Limb (tissue), 2 donors: ENCODE measurements at regions not wholly inside any gene's neighbourhood (a gene's known extent, or its start where the extent isn't known, plus 50 kb on each side); places are given as distances from the start of the nearest gene placed in this dataset.
A peak's percentile ranks its signal among the peaks of the same experiment; 100 is the strongest.
"Not testable (repeated sequence)": the region's sequence is repeated elsewhere in the genome, so short reads cannot be mapped to it uniquely, and the experiment has no call there.

Experiments
- DNase-seq, 2 donors: peaks; one replicate each; pipeline ENCODE4 v3.0.0-alpha.2; 2016; ENCODE audit errors: extremely low spot score in 2 of 2

DNA sequence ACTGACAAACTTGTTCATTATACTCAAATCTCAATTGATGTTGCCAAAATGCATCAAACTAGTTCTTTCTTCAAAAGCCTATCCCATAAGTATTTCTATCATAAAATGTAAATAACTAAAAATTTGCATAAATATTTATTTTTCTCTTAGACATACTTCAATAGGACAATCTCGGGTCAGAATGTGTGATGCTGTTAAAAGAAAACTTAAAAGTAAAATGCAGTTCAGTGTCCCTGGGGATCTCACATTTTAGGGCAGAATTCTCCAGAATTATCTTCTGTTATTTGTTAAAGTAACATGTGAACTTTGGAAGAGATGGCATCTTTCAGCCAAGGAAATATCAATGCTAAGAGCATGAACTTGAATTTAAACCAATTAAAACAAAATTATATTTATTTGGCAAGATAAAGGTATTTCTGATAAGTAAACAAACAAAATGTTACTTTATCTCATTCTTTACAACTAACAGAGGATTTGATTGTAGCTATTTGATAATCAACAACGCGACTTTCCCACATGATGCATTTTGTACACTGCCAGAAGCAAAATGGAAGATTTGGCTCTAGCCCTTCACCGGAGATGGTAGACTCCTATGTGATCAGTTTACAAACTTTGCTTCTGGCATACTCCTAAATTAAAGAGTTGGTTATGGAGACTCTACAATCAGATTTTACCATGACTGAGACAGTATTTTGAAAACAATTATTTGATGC lies 169.5 kb upstream of the EDNRB start:
- no peak for DNase-seq

DNA sequence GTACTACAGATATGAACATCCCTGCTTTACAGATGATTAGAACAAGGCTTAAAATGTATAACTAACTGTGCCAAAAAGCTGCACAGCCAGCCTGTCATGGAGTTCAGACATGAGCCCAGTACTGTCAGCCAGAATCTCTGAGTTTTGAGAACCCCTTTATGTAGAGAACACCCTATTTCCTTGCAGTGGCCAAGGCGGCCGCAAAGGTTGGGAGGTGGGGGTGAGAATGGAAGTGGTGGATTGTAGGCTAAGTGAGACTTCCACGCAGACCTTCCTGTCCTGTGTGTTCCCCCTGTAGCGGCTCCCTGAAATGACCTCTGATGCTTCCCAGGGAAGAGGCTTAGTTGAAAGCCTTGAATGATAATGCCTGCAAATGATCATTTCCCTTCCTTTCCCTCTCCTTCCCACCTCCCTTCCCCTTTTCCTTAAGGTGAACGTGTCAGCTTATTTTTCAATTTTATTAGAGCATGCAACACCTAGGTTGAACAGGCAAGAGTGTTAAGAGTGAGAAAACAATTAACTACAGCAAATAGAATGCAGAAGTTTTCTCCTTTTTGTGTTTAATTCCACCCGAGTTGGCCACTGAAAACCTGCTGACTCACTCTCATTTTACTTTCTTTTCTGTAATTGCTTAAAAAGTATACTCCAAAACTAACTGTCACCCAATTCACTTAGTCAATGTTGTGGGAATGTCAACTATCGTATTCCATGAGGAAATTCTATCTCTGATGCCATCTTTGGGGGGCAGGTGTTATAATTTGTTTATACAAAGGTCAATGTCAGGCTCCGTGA lies 167.0 kb upstream of the EDNRB start:
- no peak for DNase-seq

- no peak for DNase-seq
These were observed 165.8 kb upstream of the EDNRB start for GRCh38 chr13:78084401-78084800.

DNA sequence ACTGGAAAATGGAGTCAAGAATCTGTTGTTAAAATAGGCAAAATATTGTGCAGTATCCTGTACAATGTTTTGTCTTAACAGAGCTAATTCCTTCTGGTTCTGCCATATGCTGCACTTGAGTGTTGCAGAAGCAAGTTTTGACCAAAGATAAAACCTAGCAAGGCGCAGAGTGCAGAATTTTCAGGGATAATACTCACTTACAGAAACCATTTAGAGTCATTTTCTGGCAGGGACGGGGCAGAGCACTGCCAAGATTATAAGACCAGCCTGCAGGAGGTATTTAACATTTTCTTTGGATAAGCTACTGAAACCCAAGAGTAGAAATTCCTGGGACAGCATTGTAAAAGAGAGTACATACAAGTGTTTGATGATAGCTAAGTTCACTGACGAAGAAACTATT lies 159.5 kb upstream of the EDNRB start:
- no peak for DNase-seq

DNA sequence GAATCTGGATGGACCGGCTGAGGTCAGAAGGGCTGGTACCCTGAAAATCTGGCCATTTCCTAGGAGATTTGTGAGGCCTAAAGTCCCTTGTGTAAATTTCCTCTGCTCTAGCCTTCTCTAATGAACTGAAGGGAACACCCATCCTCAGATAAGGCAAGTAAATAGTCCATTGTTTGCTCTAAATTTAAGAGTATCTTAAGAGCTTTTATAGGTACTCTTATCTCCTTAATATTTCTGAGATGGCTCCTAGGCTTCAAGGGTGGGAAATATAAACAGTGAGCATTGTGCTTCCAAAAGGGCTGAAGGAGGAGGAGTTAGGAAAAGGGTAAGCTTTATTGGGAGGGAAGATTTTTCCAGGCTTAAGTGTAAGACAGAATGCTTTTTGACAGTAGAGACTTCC lies 148.7 kb upstream of the EDNRB start:
- no peak for DNase-seq

DNA sequence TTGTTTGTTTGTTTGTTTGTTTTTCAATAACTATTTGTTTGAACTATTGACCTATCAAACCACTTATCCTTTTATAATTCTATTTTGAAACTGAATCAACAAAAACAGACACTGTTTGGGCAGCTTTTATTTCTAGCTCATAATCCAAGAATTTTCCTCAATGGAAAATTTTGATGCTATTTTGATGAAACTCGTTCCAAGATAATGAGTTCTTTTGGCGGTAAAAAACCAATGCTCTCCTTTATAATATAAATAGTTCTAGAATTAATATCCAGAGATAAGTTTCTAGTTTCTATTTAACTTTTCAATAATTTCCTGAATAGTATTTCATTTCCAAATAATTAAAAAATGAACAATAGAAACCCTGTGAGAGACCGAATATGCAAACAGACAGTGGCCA lies 146.5 kb upstream of the EDNRB start:
- no peak for DNase-seq

DNA sequence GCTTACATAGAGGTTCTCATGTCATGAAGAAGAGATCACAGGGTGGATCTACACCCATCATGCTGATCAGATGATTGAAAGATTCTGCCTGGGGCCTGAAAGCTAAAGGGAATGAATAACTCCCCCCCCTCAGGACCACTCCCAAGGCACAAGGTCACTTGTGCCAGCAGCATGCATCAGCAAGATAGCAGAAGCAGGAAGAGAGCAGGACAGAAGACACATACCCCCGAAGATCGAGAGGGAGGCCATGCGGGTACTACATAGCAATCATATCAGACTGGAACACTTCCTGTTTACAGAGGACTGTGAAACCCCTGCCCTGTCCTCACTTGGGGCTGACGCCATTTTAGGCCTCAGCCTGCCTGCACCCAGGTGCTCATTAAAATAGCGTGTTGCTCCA lies 143.2 kb upstream of the EDNRB start:
- no peak for DNase-seq

GRCh38 chr13:78060966-78061365 lies 142.3 kb upstream of the EDNRB start:
- DNase-seq = no peak

DNA sequence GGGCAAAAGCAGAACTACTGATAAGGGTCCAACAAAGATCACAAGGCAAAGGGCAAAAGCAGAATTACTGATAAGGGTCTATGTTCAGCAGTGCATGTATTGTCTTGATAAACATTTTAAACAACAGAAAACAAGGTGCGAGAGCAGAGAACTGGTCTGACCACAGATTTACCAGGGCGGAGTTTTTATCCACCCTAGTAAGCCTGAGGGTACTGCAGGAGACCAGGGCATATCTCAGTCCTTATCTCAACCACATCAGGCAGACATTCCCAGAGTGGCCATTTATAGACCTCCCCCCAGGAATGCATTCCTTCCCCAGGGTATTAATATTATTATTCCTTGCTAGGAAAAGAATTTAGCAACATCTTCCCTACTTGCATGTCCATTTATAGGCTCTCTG lies 138.2 kb upstream of the EDNRB start:
- not testable (repeated sequence) for DNase-seq

DNA sequence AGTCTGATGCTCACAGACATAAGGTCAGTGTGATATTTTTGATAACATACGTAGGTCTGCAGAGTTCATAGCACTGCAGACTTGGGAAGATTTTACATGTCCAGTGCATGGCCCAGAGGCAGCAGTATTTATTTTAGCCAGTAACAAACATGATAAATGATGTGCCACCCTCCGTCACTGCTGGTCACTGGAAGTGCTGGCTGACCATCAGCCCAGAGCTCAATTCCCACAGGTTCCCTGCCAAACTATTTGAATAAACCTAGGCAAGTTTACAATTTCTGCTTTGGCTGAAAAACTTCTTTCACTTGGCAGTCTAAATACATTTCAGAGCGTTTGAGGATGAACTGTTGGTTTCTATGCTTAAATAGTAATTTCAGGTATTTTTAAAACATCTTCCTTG lies 135.5 kb upstream of the EDNRB start:
- DNase-seq = no peak

GRCh38 chr13:78047151-78047550 lies 128.5 kb upstream of the EDNRB start:
- no peak for DNase-seq

- no peak for DNase-seq
These were observed 127.7 kb upstream of the EDNRB start for GRCh38 chr13:78046331-78046730.

DNA sequence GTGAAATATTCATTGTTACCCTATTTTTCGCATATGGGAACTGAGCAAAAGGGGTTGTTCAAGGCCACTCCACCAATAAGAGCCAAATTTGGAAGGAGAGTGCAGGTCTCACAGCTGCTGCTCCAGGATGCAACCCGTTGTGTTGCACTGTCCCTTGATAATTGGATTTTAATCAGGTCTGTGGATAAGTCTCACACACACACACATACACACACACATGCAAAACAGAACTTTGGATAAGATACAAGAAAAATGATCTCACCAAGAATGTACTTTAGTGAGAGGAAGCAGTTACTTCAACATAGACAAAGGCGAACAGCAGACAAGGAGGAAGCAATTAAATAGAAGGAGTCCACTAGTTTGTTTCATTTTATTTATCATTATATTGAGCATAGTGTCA lies 127.3 kb upstream of the EDNRB start:
- no peak for DNase-seq

DNA sequence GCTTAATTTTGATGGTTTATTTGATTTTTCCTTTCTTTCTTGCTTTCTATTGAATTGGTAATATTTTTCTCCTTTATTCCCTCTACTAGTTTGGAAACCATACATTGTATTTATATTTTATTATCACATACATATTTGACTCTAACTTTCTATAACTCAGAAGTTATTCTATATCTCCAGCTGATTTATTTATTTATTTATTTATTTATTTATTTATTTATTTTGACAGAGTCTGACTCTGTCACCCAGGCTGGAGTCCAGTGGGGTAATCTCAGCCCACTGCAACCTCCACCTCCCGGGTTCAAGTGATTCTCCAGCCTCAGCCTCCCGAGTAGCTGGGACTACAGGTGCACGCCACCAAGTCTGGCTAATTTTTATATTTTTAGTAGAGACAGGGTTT lies 122.7 kb upstream of the EDNRB start:
- DNase-seq = not testable (repeated sequence)

GRCh38 chr13:78040205-78040830 lies 121.7 kb upstream of the EDNRB start:
- DNase-seq = no peak

GRCh38 chr13:78036841-78037240 lies 118.2 kb upstream of the EDNRB start:
- DNase-seq = peak in 1 of 2 donors; percentile 43

DNA sequence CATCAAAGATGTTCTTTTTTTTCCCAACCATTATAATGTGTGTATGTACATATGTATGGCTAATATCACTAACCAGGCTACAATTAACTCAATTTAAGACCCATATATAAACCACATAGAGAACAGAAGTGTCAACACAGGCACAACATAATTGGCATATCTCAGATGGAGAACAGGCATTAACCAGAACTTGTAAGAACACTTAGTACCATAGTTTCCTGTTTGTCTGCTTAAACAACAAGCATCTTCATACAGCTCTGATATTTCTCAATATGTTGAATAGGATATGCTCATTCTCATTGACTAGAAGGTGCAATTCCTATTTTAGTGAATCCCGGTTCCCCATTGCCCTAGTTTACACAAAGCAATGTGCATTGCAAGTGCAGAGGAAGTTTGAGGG lies 116.9 kb upstream of the EDNRB start:
- no peak for DNase-seq

DNA sequence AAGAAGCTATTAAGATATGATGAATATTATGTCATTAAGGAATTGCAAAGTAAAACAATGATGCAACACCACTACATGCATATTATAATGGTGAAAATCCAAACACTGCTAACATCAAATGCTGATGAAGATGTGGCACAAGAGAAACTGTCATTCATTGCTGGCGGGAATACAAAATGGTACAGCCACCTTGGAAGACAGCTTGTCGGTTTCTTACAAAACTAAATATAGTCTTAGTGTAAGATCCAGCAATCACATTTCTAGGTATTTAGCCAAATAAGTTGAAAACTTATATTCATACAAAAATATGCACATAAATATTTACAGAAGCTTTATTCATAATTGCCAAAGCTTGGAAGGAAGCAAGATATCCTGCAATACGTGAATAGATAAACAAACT lies 114.9 kb upstream of the EDNRB start:
- DNase-seq = no peak

GRCh38 chr13:78032132-78032531 lies 113.5 kb upstream of the EDNRB start:
- no peak for DNase-seq

GRCh38 chr13:78030341-78030896 lies 111.8 kb upstream of the EDNRB start:
- DNase-seq = no peak

DNA sequence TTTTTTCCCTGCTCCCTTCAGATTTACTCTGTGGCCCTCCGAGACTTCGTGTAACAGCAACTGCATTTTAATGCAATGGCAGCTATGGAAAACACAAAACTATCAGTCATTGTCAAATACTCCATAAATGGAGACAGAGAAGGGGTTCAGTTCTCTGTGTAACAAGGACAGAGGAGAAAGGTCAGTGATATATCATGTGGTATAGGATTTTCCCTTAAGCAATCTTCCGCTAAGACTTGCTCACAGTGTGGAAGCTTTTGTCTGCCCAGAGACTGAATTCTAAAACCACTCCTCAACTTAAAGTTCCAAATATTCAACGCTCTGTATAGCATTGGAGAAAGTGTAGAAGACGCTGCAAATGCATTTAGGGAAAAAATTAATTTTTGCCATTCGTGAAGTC lies 111.3 kb upstream of the EDNRB start:
- no peak for DNase-seq

DNA sequence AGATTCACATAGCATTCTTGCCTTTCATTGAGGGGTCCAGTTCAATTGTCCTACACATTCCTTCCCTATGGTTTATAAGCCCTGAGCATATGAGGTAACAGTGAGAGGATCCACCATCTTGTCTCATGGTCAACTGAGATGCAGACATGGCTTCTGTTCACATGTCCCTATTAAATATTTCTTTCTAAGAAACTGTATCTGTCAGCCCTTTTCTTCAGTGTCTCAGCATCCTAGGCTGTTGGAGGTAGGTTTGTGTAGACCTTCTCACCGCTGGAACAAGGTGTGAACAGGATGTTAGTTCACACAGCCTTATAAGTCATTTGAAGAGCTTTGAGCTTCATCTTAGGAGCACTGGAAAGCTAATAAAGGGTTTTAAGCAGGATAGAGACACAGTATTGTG lies 110.3 kb upstream of the EDNRB start:
- DNase-seq = no peak
